ENCODE measurements at regions not wholly inside any gene's neighbourhood (a gene's known extent, or its start where the extent isn't known, plus 50 kb on each side); places are given as distances from the start of the nearest gene placed in this dataset.

DNA sequence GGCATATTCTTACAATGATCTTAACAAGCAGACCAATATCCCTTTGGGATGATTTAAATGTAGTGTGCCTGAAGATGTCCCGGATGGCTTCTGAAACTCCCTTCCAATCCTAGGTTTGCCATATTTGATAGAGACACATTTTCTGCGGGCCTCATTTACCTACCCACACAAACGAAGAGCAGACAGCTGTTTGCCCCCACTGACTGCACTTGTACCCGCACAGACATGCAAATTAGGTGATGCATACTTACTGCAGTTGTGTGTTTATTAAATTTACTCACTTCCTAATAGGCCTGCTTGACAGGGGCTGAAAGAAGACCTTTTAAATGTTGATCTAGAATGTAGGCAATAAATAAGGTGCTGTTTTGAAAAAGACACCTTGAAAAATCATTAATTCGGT is 257.9 kb upstream of the RRP15 start:
- DNase-seq: no peak

DNA sequence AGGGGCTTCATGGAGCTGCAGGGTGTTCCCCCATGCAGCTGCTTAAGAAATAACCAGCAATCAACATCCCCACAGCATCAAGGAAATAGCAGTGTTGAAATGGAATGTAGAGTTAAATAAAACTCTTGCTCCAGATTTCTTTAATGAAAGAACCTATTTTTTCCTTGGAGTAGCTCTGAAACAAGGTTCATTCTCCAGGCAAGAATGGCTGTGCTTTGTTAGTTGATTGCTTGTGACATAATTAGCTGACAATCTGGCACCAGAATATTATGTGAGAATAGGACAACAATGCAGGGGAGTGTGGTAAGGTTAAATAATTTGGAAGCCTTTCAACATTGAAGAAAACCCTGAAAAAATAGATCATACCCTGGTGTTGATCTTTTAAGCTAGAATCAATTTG is 254.2 kb upstream of the RRP15 start:
- DNase-seq: peak; percentile 72

DNA sequence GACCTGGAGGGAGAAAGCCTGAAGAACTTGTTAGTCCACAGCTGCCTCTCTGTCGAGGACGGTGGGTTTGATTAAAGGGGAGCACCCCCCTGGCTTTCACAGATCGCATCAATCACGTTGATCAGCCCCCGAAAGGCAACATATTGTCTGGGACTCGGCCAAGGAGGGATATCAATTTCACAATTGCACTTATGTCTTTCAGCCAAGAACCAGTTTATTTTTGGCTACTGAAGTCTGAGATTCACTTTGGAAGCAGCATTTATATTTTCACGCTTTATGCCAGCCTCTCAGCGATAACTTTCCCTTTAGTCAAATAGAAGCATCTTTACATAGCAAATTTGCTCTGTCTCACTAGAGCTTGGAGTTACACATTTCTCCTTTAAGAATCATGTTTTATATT is 253.2 kb upstream of the RRP15 start:
- peak; percentile 78 for DNase-seq

DNA sequence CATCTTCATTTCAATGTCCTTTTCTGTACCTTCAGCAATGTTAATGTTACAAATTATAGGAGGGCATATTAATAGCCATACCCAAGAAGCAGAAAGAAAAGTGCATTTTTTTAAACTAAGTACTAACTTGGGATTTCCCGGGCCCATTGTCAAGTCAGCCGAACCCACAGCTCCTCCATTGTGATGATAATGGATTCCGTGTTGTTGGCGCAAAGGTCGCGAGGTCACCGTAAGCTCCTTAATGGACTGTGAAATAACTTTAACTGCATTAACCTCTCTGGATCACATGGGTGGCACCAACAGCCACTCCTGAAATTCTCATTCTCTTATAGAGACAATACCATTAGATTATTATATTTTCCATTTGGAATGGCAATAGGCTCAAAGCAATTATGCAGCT is 250.6 kb upstream of the RRP15 start:
- peak; percentile 11 for DNase-seq

DNA sequence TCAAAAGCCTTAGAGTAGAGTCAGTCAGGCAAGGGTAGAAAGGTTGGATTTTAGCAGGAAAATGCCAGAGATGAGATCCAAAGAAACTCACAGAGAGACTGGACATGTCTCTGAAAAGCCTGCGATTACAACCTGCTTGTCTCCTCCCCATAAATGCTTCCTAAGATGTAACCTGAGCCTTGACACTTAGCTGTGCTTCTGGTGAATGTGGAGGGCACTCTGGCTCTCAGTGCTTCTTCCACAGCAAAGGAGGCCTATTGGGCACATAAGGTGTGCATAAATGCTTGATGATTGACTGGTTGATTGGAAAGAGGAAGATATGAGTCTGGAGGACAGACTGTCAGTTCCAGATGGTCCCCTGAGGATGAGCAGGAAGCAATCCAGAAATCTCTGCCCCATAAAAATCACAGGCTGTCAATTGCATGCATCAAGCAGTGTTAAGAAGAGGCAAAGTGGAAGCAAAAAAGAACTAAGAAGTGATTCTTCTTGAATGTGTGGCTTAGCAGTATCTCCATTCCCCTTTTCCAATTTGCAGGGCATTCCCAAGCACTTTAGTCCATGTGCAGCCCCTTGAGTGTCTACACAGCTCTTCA is 236.2 kb upstream of the RRP15 start:
- peak; percentile 77 for DNase-seq

DNA sequence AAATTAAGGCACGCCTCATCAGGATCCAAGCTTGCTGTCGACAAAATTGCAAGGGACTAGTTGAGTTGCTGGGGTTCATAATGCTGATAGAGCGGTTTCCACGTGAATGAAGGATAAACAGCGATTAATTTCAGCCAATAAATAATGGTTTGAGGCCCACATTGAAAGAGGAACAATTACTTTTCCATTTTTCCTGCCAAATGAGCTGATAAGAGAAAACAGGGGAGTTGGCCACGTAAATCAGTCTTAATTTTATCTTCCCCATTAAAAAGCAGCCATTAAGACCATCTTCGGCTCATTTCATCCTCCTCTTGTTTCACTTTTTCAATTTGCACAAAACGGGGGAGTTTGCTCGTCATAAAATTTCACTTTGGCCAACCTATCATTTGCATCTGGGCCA is 235.5 kb upstream of the RRP15 start:
- peak; percentile 88 for DNase-seq

DNA sequence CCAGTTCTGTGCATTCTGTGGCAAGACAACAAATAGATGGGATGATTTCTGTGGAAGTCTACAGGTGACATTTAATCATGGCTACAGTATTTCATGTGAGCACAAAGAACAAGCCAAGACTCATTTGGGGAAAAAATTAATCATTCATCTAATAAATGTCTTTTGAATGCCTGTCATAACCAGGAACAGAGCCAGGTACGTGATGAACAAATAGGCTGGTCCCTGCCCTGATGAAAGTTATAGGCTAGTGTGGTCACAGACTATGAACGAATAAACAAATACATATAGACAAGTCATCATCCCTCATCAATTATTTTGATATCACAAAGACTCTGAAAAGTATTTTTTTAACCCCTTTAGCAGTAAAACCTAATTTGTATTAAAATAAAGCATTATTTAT is 226.4 kb upstream of the RRP15 start:
- DNase-seq: no peak

DNA sequence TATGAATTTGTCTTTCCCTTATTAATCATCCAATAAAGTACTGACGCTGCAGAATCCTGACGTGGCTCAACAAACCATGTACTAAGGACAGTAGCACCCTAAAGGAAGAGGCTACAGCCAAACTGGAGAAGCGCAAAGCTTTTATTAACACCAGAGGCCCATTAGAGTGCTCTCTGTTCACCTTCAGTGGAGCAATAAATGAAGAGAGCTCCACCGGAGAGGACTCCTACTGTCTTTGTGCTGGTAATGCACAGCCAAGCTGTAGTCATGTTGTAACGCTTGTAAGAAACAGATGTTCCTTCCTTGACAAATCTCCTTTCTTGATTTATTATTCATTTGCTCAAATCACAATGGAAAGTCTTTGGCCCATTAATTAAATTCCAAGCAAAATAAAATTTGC is 220.7 kb upstream of the RRP15 start:
- peak; percentile 73 for DNase-seq

DNA sequence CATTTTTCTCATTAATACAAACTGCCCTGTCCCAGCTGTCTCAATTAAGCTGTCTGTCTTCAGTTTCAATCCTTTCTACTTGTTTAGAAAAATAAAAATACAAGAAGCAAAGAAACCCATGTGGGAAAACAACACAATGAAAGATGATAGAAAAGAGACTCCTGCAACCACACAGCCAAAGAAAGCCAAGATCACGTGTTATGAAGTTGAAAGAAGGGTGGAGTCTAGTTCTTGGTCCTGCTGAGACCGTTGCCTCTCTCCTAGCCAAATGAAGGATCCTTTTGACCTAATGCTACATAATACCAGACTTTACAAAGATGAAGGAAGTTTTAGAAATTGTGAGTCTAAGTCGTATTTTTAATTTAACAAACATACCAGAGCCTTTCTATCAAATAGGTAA is 218.8 kb upstream of the RRP15 start:
- DNase-seq: no peak

DNA sequence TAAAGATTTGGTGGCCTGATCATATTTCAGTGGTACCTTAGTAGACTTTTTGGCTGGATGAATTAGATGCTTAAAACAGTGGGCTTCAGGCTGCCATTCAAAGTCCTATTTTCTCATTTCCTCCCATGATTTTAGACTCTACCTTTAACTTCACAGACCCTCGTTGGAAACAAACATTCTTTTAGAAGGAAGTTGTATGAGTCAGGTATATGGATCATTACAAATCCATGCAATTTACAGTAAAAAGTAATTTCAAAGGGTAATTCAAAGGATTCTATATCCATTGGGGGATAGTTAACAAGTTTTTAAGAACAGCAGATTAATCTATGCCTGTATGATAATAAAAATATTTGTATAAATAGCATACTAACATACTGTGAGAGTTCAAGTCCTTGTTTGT is 216.9 kb upstream of the RRP15 start:
- DNase-seq: no peak

DNA sequence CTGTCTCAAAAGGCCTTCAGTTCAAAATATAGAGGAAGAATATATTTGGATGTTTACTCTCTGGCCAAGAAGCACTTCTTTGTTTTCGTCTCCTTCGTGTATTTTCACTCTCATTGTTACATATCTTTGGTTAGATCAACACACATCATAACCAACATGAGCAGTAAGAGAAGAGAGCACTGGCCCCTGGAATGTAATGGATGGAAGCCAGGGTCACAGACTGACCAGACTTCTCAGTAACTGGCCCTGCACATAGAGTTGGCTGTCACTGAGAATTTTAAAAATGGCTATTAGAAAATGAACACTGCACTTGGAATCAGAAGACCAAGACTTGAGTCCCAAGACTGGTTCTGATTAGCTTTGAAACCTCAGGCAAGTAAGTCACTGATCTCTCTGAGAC is 215.9 kb upstream of the RRP15 start:
- no peak for DNase-seq

DNA sequence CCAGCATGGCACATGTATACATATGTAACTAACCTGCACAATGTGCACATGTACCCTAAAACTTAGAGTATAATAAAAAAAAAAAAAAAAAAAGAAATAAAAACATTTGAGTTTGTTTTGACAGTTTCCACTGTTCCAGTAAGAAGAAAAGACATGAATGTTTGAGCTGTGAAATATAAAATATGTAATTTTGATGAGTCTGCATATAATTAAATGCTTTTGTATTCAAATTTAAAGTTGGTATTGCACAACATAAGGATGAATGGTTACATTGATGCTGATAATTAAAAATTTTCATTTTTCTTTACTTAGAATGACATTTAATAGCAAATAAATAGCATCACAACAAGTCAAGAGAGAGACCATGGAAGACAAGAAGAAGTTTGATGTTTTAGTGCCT is 212.0 kb upstream of the RRP15 start:
- no peak for DNase-seq

DNA sequence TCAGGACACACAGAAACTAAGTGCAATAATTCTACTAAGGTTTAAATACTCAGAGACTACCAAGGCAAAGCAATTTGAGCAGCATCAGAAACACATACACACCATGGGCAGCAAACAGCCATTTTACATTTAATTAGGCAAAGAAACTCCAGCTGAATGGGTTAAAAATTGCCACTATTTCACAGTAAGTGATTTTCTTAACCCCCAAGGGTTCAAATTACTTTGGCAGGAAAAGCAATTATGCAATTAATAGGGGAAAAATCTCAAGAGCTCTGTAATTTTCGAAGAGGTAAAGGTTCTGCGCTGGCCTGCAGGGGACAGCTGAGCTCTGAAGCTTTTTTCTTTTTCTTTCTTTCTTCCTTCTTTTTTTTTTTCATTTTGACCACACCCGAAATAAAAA is 206.2 kb upstream of the RRP15 start:
- DNase-seq: peak; percentile 83

DNA sequence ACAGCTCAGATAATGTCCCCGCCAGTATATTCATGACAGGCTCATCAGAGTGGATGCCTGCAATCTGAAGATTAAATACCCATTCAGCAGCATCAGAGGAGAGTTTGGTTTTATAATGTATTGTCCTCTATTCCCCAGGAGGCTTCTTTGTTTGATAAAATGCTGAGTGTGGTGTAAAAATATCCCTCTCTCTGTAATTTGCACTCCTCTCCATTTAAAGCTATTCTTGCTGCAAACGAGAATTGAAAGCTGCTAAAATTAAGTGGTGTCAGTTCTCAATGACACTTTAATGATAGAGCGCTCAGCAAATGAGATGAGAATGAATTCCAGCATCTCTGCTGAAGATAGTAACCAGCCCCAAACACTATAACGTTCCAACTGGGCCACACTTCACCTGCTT is 205.7 kb upstream of the RRP15 start:
- peak; percentile 80 for DNase-seq

DNA sequence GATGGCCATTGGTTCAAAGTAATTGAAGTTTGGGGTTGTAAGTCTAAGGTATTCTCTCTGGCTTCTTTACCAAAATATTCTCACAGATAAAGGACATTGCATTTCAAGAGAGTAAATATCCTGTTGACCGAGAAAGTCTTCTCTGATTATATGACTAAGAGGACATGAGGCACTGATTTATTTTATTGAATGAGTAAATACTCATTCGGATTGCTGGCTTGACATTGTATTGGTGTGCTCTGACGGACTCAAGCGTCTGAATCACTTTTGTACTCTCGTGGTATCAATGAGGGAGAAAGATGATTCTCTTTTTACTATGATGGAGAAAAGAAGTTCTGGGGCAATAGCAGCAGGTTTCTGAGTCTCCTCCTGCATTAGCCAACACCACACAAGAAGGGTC is 205.3 kb upstream of the RRP15 start:
- no peak for DNase-seq

DNA sequence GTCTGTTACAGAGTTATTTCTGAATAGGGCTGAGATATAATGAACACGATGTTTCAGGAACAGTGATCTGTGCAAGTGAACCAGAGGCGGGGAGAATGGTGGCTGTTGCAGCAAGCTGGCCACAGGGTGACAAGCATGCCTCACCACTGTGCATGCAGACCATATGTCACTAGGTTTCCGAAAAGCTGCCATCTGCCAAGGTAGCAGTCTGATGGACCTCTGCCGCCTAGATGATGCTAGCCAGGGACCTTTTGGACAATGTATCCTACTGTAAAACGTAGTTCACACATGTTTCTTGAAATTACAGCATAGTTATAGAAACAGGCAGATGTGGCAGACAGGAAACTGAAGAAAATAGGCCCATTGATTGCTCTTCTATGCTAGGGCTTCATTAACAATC is 204.2 kb upstream of the RRP15 start:
- DNase-seq: peak; percentile 65

DNA sequence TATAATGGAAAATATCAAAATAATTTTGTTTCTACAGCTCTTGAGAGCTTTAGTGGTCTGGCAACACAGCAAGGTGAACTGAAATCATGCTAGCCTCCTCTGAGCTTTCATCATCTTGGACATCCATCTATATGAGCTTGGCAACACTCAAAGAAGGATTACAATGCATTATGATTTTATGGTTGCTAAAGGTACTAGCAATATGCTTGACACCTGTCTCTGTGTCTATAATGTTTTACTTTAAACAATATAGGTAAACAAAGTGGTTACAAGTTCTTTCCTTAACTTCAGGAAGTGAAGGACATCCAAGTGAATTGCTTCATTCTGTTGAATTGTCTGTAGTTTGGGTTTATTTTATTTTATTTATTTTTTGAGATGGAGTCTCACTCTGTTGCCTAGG is 203.7 kb upstream of the RRP15 start:
- no peak for DNase-seq

DNA sequence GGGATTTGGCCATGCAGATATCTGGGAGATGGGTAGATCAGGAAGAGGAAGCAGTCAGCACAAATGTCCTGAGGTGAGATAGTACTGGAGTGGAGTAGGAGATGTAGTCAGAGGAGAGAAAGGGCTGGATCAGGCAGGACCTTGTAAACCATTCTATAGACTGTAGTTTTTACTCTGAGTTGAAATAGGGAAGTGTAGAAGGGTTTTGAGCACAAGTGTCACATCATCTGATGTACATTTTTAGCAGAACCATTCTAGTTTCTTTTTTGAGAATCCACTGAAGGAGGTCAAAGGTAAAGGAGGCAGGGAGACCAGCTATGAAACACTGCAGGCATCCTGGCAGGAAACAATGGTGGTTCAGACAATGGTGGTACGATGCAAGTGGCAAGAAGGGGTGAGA is 194.6 kb upstream of the RRP15 start:
- DNase-seq: no peak

DNA sequence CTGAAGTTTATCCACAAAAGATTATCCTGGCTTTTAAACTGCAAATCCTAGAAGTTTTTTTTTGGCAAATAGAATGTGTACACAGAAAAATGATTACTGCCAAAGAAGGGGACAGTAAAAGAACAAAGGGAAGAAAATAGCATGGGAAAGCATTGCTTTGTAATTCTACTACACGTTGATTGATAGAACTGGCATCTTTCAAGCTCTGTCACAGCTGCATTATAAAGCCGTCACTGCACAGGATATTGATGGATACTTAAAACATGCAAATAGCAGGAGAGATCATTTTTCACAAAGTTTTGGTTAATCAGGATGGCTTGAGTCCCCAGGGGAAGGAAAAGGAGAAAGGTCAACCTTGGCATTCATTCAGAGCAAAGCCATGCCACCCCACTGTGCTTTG is 183.7 kb upstream of the RRP15 start:
- peak; percentile 28 for DNase-seq

DNA sequence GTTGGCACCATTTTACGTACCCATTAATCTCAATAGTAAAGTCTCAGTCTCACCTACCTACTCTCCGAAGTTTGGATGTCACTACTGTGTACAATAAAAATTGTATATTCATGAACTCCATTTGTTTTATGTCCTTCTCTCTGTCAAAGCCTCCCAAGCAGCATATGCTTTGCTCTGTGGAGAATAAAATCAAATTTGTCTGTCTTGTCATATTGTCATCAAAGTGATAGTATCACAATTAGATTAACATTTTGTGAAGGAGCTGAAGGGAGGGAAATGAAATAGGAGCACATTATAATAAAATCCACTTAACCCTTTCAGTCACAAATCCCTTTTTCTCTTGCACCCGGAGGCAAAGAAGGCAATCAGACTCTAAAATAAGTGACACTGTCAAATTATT is 177.1 kb upstream of the RRP15 start:
- DNase-seq: no peak

DNA sequence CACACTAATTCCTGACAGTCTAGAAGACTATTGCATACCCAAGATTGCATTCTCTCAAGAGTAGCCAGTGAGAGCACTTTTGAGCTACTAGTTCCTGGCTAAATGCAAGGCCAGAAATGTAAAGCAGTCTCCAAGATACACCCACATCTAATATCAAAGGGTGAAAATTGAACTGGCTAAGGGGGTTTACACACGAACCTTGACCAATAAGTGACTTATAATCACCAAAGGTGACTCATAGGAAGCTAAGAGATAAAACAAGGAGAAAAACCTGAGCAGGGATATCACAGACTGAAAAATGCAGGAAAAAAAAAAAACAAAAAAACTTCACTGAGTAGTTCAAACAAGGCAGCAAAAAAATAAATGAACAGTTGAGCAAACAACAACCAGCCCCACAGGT is 172.2 kb upstream of the RRP15 start:
- no peak for DNase-seq

DNA sequence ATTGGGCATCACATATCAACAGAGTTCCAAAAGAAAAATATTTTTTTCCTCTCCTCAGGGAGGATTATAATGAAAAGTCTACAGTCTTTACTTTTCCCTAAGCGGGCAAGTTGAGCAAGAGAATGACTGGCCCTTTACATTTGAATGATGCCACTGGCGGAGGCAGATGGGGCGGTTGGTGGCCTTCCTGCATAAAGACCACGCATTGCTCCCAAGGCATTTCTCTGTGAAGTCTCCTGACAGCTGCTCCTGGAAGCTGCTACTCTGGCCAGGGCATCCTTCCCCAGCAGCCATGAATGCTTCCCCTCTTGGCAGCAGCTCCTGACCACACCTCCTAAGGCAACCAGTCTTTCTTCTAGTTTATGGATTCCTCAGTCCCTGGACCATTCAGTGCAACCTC is 161.1 kb upstream of the RRP15 start:
- DNase-seq: peak; percentile 12

DNA sequence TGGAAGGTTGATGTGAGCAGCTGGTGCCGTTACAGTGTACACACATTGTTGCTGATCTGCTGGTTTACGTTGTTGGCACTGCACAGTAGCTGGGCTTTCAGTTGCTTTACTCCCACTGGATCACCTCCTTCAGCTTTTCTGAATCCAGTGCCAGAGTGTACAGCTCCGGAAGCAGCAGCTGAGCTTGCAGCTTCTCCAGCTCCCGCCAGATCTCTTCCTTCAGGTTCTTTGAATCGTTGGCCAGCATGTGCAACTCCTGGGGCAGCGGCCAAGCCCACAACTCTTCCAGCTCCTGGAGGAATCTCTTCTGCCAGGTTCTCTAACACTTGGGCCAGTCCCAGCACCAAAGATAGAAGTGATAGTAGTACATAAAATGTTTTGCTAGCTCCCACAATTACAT is 149.7 kb upstream of the RRP15 start:
- DNase-seq: no peak

DNA sequence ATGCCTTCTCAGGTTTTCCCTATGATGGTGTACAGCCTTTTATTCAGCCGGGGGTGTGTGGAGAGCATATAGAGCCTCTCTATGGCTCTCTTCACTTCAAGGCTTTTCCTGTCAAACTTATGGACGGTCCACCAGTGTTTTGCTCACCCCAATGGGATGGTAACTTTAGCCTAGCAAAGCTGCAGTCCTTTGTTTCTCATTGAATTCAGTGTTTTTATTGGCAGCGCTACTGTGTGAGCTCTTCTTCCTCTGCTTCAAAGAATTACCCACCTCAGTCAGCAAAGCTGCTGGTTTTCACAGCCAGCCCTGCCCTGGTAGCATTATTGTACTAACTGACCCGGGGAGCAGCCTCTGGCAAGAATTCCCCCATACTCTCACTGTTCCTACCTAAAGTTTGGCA is 145.3 kb upstream of the RRP15 start:
- DNase-seq: no peak

DNA sequence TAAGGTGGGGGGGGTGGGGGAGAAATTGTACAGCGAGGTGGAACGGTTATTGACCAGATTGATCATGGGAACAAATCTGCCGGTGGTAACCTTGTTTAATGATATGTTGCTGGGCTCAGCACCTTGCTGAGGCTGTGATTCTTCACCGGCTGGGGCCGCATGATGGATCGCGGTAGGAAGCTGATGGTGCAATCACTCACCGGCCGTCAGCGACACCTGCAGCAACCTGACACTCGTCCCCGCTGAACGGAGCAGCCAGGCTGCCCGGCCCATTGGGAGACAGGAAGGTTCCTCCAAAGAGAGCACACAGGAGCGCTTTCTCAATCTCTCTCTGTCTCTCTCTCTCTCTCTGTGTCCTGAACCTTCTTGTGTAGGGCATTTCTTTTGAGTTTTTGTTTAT is 128.5 kb upstream of the RRP15 start:
- DNase-seq: peak; percentile 84

DNA sequence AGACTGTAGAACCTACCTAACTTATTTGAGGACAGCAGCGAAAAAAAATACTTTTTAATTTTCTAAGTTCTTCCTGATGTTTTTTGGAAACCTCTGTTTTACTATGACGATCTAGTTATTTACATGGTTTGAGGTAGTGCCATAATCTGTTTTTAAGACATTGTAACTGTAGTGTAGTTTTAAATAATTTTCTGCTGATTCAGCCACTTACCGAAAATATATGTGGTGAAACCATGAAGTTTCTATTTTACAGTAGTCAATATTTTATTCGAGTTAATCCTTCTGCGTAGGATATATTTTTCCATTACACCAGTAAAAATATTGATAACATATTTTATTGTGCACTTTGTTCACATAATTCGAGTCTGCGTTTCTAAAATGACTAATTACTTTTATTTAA is 121.7 kb upstream of the RRP15 start:
- no peak for DNase-seq
